Activated effector memory CD4-positive, alpha-beta T cell treated with Interleukin-2 at 50 U/mL for 16 hours (primary cell): ENCODE measurements at regions not wholly inside any gene's neighbourhood (a gene's known extent, or its start where the extent isn't known, plus 50 kb on each side); places are given as distances from the start of the nearest gene placed in this dataset.
A peak's percentile ranks its signal among the peaks of the same experiment; 100 is the strongest.

ENCODE experiments used
- DNase-seq: peaks from one replicate; pipeline ENCODE4 v3.0.0-alpha.2; 2020

DNA sequence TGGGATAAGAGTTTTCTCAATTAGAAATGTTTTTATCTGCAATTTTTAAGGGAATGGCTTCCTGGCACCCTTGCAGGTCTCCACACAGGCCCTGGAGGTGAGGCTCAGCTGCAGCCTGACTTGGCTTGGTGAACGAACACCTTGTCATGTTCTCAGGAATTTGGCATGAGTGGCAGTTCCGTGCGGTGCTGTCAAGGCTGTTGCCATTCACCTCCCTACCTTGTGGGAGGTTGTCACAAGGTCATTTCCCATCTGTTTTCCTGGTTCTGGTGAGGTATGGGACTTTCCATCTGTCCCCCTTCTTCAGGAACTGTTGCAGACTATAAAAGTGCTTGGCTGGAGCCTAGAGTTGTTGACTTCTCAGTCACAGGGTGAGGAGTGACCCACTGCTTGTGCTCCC is 82.9 kb downstream of the ELOVL4 start:
- DNase-seq, result no peak

DNA sequence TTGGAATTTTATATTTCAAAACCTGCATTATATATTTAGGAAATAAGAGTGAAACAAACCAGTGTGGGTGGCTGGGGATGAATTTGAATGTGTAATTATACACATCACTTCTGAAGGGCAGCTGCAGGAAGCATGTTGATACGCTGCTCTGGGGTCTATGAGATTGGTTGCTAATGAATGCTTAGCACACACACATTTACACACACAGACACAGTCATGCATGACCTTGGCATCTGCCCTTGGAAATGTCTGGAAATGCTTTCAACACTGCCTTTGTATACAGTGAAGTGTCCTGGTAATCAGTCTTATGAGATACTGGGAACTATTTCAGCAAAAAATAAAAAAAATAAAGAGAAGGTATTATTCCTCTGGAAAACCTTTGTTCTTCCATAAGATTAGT is 83.4 kb downstream of the ELOVL4 start:
- no peak for DNase-seq

DNA sequence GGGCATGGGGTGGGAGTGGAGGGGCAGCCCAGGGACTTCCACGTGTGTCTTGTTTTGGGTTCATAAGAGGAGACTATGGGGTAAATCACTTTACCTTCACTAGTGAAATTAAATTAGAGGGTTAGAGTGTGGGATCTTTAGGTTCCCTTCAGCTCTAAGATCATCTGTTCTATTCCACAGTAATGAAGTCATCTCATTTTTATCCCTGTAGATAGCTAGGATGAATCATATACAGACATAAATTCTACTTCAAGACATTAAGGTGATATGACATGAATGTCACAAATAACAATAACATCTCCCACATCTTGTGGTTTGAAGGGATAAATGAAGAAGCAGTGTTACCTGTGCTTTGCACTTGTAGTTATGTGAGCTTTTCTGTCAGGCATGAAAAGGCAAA is 83.8 kb downstream of the ELOVL4 start:
- no peak for DNase-seq

DNA sequence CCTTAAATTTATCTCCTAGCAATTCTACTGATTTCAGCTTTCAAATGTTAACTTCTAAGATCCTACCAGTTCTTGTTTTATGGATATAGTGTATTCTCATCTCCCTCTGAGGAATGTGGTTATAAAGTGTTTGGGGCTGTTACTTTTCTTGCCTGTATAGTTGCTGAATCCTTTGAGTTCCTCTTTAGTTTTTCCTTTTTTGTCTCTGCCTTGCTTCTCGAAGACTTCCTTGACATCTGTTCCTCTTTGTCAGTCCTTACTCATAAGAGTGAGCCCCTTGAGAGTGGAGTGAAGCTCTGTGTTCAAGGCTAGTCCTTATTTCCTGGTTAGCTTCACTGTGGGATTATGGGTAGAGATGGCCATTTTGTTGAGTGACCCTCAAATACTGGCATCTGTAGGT is 84.6 kb downstream of the ELOVL4 start:
- DNase-seq, result no peak

DNA sequence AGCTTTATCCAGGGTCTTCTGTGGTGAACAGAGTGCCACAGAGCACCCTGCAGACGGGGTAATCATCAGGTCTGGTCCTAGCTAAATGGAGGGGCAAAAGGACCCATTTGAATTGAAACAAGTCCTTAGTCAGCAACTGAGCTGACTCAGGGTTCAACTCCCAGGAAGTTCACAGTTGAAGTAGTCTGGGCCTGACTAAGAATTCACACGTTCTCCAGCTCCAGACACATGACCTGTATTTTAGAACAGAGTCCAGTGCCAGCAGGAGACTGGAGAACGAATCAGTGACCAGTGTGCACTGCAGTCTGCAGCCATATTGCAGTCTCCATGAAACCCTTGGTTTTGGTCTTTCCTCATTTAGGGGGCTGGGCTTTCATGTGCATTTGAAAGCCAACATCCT is 85.2 kb downstream of the ELOVL4 start:
- DNase-seq, result no peak

DNA sequence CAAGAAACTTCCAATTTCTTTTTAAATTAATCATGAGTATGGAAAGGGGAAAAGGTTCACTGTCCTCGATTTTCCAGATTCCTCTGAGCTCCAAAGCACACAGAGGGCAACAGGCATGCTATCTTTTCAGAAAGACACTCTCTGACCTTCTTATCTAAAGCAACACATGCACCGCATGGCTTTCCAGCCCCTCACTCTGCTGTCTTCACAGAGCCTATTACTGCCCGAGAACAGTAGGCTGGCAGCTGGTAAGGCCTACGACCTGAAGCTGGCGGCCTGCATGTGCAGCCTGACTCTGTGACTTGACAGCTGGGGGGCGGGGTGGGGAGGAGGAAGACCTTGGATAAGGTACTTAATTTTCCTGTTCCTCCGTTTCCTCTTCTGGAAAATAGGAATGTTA is 86.3 kb downstream of the ELOVL4 start:
- DNase-seq, result no peak

DNA sequence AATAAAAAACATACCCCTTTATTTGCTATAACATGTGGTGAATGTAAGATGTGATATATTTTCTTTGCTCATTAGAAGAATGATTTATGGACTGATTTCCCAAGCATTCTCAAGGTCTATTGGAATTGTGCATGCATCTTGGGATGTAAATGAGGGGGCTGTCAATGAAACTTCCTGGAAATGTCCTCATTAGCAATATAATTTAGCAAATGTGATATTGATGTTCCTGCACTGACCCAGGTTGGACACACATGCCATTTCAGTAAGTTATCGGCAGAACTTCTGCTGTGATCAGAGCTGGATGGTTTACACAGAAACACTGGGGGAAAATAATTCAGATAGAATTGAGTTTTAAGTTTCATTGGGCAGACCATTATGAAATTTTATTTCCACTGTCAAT is 99.9 kb downstream of the ELOVL4 start:
- no peak for DNase-seq

DNA sequence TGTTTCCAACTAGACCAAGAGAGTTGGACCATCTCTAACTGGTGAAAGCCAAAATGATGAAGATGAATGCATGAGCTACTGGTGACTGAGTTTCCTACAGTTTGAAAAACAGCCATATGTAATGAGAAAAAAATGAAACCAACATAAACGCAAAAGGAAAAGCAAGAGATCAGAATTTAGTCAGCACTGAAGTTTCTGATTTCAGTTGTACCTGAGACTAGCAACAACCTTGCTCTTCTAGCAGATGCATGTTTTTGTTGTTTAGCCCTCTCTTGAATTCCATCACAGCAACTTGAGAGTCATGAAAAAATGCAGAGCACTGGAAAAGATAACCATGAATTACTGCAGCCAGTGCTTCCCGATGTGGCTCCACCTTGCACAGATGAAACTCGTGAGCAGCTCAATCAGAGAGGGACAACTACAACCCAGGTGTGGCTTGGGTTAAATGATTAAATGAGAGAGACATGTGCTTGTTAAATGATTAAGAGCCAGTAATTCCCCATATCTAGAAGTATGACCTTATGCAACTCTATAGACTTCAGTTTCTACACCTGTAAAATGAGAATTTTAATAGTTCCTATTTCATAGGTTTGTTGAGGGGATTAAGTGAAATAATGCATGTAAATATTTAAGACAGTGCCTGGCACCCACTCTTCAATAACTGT is 104.8 kb downstream of the ELOVL4 start:
- DNase-seq, result no peak

DNA sequence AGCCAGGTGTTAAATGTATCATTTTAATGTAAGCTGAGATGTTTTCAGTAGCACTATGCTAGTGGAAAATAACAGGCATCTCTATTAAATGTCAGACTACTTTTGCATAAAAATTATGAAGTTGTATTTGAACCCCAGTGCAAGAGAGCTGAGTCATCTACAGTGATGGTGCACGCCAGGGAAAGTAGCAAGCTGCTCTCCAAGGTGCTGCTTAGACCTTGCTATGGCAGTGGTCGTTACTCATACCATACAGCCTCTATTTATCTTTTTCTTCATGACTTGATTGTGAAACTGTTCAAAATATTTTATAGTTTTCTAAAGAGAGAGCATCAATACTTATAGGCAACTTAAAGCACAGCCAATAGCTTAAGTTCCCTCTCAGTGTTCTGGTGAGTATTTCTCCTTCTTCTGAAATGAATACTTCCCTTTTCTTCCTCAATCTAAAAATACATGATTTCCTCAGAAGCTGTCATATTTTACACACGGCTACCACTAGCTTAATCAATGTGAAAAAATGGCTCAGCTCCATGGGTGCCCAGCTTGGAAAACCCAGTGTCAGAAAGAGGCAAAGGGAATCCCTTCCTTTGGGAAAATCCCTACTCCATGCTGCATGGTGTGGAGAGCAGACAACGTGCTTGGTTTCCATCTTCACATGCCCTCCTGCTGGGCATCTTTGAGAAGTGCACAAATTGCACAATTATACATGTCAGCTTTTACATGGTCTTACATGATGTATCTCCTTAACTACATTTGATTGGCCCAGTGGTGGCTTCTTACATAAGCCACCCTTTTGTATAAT is 105.6 kb downstream of the ELOVL4 start:
- DNase-seq, result no peak

DNA sequence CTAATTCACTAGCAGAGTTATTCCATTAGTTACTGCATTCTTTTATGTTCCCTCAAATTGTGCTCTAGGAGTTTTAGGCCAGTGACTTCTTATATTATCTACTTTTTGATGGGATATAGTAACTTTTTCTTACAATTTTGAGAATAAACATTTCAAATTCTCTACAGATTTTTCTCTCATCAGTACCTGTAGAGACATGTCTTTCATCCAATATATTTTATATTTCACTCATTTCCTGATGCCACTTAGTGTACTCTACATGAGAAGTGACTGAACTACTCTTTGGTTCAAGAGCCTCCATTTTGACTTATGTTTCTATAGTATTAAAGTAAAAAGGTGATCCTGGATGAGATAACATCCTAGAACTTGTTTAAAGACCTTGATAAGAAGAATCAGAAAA is 108.5 kb downstream of the ELOVL4 start:
- DNase-seq, result no peak

DNA sequence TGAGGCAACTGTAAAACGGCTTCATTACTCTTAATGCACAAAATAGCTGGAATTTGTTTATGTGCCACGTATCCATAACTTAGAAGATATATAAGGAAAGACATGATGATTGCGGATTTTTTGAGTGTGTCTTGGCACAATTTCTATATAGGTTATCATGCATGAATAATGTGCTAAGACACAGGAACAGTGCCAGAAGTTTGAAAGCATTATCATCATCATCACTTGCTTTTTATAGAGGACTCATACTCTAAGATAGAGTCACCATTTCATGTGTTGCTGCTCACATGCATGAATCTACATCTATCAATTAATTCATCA is 113.4 kb downstream of the ELOVL4 start:
- no peak for DNase-seq

DNA sequence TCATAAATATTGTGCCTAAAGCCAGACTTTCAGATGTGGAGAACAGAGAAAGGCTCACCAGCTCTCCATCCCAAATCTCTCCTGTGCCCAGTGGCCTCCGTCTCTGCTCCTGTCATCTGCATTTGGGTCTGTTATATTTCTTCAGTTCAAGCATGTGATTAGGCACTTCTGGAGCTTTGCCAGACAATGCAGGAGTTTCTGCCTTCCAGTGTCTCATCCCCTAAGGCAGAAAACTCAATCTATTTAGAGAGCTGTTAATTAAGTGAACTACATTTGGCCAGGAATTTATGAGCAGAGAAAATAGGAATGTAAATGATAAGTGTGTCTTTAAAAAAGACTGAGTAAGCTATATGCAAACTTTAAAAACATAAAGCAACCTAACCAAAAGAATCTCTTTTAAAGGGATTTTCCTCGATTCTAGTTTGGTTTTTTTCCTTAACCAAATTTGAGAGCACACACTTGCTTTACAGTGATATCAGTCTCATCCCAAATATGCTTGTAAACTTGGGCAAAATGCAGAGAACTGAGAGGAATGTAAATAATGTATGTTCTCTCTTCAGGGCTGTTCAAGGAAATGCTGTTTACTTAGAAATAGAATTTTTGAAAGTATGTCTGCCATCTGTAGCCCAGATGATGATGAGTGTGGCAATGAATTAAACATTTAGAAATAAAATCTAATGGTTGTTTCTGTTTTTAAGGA is 113.9 kb downstream of the ELOVL4 start:
- no peak for DNase-seq

DNA sequence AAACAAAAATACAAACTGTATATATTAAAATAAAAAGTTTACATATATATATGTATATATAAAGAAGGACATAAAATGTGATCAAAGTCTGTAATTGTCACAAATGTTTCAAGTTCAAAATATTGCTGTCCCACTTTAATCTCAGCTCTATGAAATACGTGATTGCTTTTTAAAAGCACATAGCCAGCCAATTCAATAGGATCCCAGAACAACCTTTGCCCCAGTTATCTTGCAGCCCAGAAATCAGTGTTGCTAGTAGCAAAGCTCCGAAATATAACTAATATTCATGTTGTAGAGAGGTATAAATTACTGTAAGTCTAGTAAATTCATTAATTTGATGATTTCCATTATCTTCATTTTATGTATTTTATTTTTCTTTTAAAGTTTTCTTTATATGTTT is 114.6 kb downstream of the ELOVL4 start:
- DNase-seq, result no peak

DNA sequence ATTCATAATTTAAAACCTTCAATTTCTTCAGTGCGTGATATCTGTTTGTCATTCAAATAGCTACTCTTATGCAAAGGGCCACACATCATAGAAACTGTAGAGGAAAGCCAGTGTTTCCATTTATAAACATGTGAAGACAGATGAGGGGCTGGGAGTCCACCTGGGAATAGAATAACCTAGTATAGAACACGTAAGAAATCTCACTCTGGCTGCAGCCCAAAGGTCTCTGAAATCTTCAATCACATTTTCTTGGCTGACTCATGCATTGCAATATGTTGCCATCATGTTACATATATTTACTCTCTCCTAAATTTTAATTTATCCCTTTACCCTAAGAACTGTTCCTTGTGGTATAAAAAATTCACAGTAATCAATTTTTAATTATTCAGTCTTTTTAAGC is 123.2 kb downstream of the ELOVL4 start:
- DNase-seq, result no peak

DNA sequence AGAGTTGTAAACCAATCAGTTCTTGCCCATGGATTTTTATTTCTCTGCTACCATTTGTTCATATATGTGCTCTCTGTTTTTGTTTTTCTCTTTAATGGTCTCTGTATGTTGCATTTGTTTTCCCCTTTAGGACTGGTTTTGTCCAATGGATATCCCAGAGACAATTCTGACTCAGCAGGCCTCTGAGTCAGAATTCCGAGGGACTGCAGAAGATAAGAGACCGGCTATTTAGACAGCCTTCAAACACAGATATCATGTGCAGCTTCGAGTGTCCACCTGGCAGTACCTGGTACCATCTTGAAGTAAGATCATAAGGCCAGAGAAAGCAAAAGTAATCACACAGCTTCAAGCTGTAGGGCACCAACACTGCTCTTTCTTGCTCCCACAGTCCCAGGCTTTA is 125.5 kb downstream of the ELOVL4 start:
- no peak for DNase-seq

DNA sequence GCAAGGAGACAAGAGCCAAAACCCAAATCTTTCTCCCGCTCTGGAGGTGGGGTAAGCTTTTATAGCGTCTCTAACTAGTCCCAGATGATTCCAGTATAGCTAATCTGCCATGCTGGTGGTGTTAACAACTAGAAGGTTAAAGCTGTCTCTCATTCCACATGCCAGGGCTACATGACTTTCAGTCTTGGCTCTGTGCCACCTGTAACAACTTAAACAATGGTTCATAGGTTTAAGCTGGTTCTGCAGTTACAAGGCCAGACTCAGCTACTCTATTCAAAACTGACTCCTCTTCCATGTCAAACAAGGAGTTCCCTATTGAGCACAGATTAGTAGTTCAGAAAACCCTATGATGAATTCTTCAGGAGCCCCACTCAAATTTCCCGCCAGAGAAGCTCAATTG is 128.9 kb downstream of the ELOVL4 start:
- no peak for DNase-seq

DNA sequence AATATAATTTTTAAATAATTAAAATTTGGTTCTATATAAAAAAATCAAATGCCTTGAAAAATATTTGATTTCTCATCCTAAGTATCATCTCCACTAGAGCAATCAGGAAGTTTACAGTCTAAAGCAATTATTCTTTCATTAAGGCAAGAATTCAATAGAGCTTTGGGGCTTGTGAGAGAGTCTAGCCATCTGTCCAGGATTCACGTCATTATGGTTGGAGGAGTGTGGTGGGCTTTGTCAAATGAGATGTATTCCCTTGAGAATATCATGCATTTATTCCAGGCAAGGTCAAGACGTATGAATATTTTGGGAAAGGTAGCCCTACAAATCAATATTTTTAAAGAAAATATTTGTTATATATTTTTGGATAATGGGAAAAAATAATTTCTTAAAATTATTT is 132.4 kb downstream of the ELOVL4 start:
- no peak for DNase-seq

DNA sequence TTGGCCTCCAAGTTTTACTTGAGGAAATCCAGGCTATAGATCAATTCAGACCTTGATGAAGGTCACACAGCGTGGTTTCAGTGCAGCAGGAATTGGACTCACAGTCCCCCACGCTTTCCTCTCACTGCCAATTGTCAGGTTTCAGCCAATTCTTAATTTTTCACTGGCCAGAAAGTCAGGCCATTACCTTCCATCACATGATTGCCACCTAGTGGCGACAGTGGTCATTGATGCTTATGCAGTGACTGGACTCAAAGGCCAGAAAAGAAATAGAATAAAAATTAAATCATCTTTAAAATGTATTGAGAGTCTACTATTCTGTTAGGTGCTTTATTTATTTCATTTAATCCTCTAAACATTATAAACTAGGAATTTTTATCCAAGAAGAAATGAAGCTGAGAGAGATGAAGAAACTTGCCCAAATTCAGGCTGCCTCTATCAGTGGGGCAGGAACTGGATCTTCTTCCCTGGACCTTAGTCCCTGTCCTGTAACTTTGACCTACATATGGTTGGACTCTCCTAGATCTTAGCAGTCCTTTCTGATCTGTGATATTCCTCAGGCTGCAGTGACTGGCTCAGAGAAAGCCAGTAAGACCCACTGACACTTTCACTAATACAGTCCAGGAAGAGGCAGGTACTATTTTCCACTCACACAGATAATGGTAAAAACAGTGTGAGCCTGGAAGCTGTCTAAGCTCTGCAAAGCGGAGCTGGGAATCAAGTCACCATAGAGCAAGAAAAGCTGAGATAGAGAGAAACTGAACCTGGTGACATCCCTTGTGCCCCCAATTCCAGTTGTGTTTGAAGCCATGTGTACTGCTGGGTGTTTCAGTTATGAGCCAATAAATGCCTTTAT is 133.3 kb downstream of the ELOVL4 start:
- DNase-seq, result peak; percentile 25

DNA sequence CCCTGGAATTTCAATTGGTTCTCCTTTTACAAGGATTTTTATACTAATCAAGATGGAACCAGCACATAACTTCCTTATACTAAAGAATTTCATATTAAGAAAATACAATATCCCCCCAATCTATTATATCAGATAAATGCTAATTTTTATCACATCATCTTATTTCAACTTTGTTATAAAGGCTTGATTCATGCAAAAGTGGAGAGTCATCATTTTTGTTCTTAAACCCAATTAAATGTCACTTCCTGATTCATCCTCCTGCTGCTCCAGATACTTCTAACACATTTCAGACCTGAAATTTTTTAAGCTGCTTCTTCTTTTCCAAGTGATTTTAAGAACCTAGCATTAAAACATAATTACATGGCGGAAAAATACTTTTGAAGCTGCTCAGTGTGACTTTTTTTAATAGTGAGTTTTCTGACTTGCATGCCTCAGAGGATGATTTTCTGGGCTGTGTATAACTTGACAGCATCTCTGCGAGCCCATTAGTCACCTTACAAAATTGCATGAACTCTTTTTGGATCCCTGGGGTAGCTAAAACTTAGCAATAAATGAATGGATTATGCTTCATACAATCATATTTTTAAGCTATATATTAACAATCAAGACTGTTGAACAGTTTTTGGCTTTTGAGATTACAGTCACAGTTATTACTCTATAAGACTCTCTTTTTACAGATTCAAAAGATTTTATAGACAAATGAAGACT is 134.1 kb downstream of the ELOVL4 start:
- DNase-seq, result no peak

DNA sequence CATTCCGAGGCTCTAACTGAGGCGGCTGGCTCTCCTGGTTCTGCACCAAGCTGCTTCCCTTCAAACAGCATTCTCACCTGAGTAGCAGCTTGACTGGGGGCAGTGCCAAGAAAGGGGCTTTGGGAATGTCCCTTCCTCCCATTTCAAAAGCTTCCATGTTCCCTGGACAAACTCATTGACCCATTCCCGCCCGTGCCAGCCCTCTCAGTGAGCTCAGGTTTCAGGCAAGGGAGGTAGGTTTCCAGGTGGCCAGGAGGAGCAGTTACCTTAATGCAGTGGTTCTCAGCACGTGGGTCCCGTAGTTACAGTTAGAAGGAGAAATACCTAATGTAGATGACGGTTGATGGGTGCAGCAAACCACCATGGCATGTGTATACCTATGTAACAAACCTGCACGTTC is 135.2 kb downstream of the ELOVL4 start:
- DNase-seq, result no peak

DNA sequence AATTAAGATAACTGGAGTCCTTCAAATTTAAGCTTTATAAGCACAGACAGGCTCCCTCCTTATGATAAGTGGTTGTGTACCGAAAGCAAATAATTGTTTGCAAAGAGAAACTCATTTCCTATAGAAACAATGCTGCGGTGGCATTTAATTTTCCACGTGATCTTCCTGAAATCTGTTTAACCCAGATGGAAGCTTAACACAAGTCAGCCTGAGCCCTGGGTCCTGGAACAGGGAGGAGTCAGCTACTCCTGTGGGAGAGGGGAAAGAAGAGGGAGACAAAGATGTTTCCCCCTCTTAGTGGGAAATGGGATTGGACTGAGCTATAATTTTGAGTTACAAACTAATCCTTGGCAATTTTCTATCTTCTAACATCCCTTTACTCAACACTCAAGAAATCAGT is 136.5 kb downstream of the ELOVL4 start:
- no peak for DNase-seq

DNA sequence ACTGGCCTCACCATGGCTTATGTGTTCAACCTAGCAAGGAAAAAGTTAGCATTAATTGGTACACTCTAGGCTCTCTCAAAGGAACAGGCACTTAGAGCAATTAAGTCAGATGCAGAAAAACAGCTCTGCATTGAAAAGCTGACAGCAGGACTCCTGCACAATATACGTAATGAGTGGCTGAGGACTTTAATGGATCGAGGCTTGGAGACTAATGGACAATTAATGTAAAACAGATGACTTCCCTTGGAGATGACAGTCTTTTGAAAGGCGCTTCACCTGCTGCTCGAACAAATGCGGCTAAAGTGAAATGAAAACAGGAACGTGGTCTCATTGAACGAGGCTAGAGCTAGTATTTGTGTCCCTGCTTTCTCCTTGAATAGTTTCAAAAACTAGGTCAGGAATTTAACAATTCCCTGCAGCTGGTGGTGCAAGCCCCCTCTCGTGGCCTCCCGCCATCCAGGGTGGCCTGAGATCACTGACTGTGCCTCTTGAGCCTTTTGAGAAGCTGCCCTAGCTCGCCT is 137.1 kb downstream of the ELOVL4 start:
- no peak for DNase-seq

DNA sequence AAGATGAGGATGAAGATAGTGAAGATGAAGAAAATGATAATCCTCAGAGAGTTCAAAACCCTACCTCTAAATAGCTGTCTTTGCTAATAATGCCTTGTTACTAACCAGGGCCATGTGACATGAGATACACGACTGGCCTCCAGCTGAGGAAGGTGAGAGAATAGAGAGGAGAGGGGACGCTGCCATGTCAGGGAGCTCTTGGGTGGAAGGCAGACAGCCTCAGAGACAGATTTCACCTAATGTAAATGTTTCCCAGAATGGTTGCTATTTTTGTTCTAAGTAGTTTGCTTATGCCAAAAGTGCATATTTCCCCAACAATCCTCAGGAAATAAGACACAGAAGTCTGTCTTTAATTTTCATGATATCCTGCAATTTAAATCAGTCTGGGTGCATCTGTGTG is 138.4 kb downstream of the ELOVL4 start:
- no peak for DNase-seq
